ENCODE measurements at regions not wholly inside any gene's neighbourhood (a gene's known extent, or its start where the extent isn't known, plus 50 kb on each side); places are given as distances from the start of the nearest gene placed in this dataset.

- TF ChIP-seq CTCF (IDR thresholded peaks at IDR 0.05) (no peak), REST (IDR thresholded peaks at IDR 0.05; ENCODE audit: insufficient read depth in 1 of 2, low read depth in 2 of 2, low read length in 1 of 2) (no peak), SIN3A (IDR thresholded peaks at IDR 0.05; ENCODE audit: borderline replicate concordance, insufficient read depth, low read depth, low read length) (no peak), POLR2AphosphoS5 (IDR thresholded peaks at IDR 0.05; ENCODE audit: low read depth, low read length) (no peak), TCF7L2 (IDR thresholded peaks at IDR 0.05; ENCODE audit: low read depth, low read length) (no peak)
These were observed 263.8 kb upstream of the IGFBP7 start for GRCh38 chr4:57373991-57374390.
